ENCODE measurements at regions not wholly inside any gene's neighbourhood (a gene's known extent, or its start where the extent isn't known, plus 50 kb on each side); places are given as distances from the start of the nearest gene placed in this dataset.

GRCh38 chr14:21725250-21725649 lies 51.6 kb upstream of the OR4E1 start:
- TF ChIP-seq SP1 (IDR thresholded peaks at IDR 0.05; ENCODE audit: low read depth): no peak
- no peak for TF ChIP-seq POLR2AphosphoS5 (IDR thresholded peaks at IDR 0.05; ENCODE audit: low read depth, low read length)
- no peak for TF ChIP-seq CBX3 (IDR thresholded peaks at IDR 0.05; ENCODE audit: low read depth)
- TF ChIP-seq POLR2A (IDR thresholded peaks at IDR 0.05; ENCODE audit: borderline replicate concordance, extremely low read depth, insufficient read depth, insufficient read length): no peak
- no peak for TF ChIP-seq CTCF (IDR thresholded peaks at IDR 0.05 in 2 of 3, conservative IDR thresholded peaks at IDR 0.05 in 1 of 3; ENCODE audit: borderline replicate concordance in 1 of 3, insufficient read depth in 1 of 3, low read depth in 2 of 3, low read length in 2 of 3)
- no peak for TF ChIP-seq MAX (IDR thresholded peaks at IDR 0.05)
- no peak for TF ChIP-seq EZH2 (IDR thresholded peaks at IDR 0.05)
- TF ChIP-seq RAD21 (IDR thresholded peaks at IDR 0.05; ENCODE audit: low read depth): no peak
- TF ChIP-seq CEBPB (IDR thresholded peaks at IDR 0.05; ENCODE audit: low read depth): no peak
- no peak for TF ChIP-seq JUND (IDR thresholded peaks at IDR 0.05)
- no peak for TF ChIP-seq TCF7L2 (IDR thresholded peaks at IDR 0.05; ENCODE audit: borderline replicate concordance, extremely low read depth, insufficient read depth, insufficient read length)
- TF ChIP-seq ZNF274 (IDR thresholded peaks at IDR 0.05; ENCODE audit: low read depth, low read length): no peak
- no peak for TF ChIP-seq YY1 (IDR thresholded peaks at IDR 0.05; ENCODE audit: extremely low read depth, insufficient replicate concordance, low read depth, low read length)
- TF ChIP-seq REST (IDR thresholded peaks at IDR 0.05; ENCODE audit: low read depth): no peak
